Omental fat pad (tissue), 3 donors: ENCODE measurements at regions not wholly inside any gene's neighbourhood (a gene's known extent, or its start where the extent isn't known, plus 50 kb on each side); places are given as distances from the start of the nearest gene placed in this dataset.

Experiments used
- ATAC-seq: fragments of 150-250 bp; one replicate; pipeline ENCODE4 v1.9.1; 2016; ENCODE audit warnings: mild to moderate bottlenecking, moderate library complexity; ENCODE audit not compliant: low FRiP score
- DNase-seq: peaks from one replicate; pipeline ENCODE4 v3.0.0-alpha.2; 2019; ENCODE audit warnings: low spot score
- CTCF ChIP-seq, 3 donors: fragments of 450-650 bp; IDR thresholded peaks; one replicate each; pipeline ENCODE4 v1.5.1; 2016 to 2017; ENCODE audit warnings: antibody characterized with exemption in 3 of 3, mild to moderate bottlenecking in 3 of 3, moderate library complexity in 2 of 3

DNA sequence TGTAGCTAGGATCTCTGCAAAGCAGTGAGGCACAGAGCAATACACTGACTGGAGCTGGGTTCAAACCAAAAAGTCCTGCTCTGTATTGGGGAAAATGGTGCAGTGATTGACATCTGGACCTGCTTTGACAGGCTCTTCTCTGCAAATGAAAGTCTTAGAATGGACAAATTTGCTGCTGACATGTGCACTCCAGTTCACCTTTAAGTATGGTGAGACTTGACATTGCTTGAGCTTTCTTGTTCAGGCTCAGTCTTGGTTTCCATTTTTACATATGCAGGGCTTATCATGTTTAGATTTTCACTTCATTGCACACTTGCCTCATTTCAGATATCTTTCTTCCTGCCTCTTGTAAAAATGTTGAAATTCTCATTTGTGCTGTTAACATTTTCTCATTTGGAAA, 1655.0 kb downstream of the MRPL39 start:
- no peak for TF ChIP-seq CTCF (IDR thresholded peaks at IDR 0.05)
- no peak for ATAC-seq
- no peak for DNase-seq

DNA sequence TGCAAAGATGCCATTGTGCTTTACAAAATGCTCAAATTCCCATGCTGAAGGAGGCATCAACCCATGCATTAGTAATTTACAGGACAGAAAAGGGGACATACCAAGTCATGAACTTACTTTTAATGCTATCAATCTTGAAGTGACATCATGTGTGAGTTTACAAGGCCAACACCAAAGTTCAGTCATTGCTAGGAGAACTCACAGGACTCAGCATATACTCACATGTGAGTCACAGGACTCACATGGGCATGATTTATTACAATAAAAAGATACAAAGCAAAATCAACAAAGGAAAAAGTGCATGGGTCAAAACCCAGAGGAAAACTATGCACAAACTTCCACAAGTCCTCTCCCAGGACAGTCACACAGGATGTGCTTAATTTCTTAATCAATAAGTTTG, 1656.0 kb downstream of the MRPL39 start:
- ATAC-seq, result no peak
- DNase-seq, result no peak
- no peak for TF ChIP-seq CTCF (IDR thresholded peaks at IDR 0.05)

DNA sequence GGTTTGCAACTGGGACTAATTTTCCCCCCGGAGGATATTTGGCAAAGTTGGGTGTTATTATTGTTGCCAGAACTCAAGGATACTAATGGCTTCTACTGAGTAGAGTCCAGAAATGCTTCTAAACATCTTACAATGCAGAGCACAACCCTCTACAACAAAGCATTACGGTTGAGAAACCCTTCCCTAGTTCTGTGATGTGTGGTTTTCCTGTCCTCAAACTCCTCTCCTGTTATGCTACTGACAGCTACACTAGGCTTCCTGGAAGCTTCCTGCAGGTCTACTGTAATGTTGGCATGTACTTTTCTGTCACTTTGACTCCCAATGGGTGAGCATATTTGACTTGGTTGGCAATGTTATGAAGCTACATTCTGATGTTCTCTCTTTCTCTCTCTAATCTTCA, 1656.9 kb downstream of the MRPL39 start:
- TF ChIP-seq CTCF (IDR thresholded peaks at IDR 0.05), result no peak
- no peak for ATAC-seq
- no peak for DNase-seq

- no peak for DNase-seq
- no peak for TF ChIP-seq CTCF (IDR thresholded peaks at IDR 0.05)
- no peak for ATAC-seq
These were observed 1657.8 kb downstream of the MRPL39 start for GRCh38 chr21:23949493-23949892.

DNA sequence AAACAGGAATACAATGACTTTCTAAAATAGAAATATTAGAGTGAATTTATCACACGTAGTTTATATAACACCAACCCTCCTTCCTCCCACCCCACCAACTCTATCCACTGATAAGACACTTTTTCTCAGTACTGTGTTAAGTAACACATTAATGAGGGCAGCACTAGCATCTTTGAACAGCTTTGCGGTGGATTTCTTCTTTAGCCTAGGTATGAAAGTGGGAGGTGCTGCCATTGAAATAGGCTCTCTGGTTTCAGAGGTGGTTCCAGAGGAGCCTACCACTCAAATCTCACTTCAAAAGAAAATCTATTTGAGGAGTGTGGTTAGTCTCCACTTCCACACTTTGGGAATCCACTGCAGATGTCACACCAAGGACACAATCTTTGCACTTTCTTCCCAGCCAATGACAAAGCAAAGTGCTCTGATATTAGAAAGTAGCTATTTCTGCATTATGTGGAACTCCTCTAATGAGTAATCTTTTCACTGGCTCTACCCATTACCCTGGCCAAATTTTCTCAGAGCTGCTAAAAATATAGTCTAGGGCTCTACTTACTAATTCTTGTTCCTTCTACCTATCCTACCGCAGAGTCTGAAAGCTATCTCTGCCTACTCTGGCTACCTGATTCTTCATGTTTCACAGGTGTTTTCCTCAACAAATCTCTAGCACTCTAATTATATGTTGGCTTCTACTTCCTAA, 1667.8 kb downstream of the MRPL39 start:
- ATAC-seq, result no peak
- no peak for DNase-seq
- no peak for TF ChIP-seq CTCF (IDR thresholded peaks at IDR 0.05)

- ATAC-seq, result no peak
- no peak for TF ChIP-seq CTCF (IDR thresholded peaks at IDR 0.05)
- no peak for DNase-seq
These were observed 1670.3 kb downstream of the MRPL39 start for GRCh38 chr21:23936991-23937390.

GRCh38 chr21:23936224-23936623, 1671.1 kb downstream of the MRPL39 start:
- no peak for DNase-seq
- TF ChIP-seq CTCF (IDR thresholded peaks at IDR 0.05), result no peak
- no peak for ATAC-seq
